Amniotic stem cell (primary cell): ENCODE measurements at regions not wholly inside any gene's neighbourhood (a gene's known extent, or its start where the extent isn't known, plus 50 kb on each side); places are given as distances from the start of the nearest gene placed in this dataset.
"Not testable (repeated sequence)": the region's sequence is repeated elsewhere in the genome, so short reads cannot be mapped to it uniquely, and the experiment has no call there.

Experiments
- DNase-seq: peaks from one replicate; lab custom pipeline; 2025; lab: John Stamatoyannopoulos, UW

GRCh38 chr18:28512357-28512756 is 335.4 kb upstream of the CDH2 start:
- no peak for DNase-seq

DNA sequence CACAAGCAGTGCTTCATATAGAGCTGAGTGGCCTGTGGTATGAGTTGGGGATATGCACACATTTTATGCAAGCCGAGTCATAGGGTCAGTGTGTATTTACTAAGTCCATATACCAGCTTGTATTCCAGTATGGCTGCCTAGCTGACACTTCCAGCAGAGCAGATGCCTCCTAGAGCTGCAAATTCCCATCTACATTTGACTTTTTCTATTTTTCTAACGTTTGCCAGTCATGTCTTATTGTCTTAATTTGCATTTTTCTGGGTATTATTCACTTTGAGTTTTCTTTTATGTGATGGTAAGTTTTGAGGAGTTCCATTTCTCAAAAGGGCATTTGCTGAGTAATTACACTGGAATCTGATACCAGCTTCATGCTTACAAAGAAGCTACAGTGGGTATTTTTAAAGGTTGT is 334.5 kb upstream of the CDH2 start:
- no peak for DNase-seq

DNA sequence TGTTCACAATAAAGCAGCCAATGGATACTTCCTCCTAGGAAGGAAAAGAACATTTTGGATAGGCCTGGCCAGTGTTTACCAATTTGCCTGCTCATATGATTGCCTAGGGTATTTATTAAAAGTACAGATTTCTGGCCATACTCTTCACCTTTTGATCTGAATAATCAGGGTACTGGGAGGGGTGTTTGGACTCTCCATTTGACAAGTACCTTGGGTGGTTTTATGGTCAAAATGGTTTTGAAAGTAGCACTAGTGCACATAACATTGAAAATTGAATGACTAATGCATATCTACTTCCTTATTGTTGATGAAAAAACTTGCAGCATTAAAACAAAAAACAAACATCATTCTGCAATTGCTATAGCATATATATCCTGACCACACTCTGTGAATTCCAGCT is 333.3 kb upstream of the CDH2 start:
- no peak for DNase-seq

- no peak for DNase-seq
These were observed 327.1 kb upstream of the CDH2 start for GRCh38 chr18:28504066-28504465.

GRCh38 chr18:28494151-28494550 is 317.2 kb upstream of the CDH2 start:
- no peak for DNase-seq

DNA sequence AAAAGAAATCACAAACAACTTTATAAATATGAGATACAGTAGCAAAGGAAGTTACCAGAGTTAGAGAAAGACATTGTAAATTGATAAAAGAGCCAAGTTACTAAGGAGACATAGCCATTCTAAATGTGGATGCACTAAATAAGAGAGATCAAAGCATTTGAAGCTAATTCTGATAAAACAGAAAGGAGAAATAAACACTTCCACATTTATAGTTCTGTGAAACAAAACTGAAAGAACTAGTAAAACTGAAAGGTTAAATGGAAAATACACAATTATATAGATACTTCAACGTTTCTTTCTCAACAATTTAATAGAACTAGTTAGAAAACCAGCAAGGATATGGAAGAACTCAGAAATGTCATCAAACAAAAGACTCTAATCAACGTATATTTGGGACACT is 309.0 kb upstream of the CDH2 start:
- no peak for DNase-seq

GRCh38 chr18:28485210-28485801 is 308.4 kb upstream of the CDH2 start:
- DNase-seq: no peak

DNA sequence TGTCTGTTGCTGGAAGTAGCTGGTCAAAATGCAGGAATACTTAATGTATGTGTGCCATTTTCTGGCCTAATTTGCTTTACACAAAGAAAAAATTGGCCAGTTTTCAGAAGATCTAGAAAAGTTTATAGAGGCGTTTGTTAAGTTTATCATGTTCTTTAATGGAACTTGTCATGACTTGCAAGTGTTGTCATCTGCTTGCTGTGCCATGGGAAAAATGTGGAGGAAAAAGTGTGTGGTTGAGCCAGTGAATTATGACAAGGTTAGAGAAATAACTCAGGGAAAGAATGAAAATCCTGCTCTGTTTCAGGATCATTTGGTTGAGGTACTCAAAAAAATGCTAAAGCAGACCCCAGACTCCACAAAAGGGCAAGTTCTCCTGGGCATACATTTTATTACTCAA is 301.6 kb upstream of the CDH2 start:
- DNase-seq: no peak

DNA sequence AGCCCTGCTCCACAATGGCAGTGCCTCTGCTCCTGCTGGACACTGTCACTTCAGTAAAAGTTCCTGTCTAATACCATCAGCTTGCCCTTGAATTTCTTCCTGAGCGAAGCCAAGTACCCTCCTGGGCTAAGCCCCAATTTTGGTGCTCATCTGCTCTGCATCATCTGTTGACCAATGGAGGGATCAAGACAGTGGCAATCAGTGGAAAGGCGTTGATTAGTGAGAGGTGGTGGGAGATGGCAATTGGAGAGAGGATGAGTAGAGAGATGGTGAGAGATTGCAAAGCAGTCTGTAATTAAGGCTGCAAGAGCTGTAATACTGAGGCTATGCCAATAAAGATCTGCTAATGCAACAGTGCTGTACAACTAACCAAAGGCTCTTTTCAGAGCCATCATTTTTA is 299.4 kb upstream of the CDH2 start:
- DNase-seq: no peak

DNA sequence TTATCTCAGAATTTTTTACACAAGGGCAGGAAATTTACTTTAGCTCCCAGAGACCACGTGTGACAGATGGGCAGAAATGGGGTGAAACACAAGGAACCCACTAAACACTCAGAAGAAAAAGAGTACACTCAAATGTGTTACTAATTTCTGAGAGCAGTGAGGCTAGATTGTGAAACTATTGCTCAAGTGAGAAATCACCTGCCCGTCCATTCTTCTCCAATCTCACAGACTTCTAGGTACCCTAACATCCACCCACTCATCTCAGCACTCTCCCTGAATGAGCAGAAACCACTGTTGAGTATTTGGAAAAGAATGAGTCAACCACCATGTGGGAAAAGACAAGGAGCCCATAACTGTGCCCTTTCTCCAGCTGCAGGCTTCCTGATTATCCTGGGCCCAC is 293.0 kb upstream of the CDH2 start:
- no peak for DNase-seq

DNA sequence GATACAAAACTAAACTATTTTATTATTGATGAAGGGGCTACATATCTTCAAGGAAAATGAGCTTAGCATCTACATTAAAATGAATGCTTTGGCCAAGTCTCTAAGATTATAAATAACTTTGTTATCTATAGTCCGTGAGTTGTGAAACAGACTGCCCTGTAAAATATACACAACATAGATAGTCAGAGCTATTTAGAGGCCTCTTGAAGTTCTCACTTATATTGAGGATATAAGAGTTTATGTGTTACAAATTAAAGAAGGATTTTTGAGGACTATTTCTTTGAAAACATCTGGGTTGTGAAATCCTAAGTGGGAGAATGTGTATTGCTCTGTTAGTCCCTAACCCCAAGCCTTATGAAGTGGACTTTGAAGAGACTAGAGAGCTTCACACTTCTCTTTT is 292.0 kb upstream of the CDH2 start:
- DNase-seq: no peak

GRCh38 chr18:28466204-28466603 is 289.3 kb upstream of the CDH2 start:
- DNase-seq: no peak

- no peak for DNase-seq
These were observed 282.7 kb upstream of the CDH2 start for GRCh38 chr18:28459587-28459986.

DNA sequence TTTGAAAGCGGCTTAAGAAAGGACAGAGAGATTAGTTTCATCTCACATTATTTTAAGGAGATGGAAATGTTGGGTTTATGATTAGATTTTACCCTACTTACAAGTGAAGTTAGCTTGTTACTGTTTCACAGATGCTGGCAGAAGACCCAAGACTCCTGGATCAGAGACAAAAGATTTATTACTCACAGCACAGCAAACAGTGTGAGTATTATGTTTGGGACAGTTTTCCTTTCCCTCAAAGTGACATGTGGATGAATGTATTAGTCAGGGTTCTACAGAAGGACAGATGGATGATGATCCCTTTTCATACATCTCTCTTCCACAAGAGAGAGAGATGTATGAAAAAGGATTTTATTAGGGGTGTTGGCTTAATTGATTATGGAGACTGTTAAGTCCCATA is 281.8 kb upstream of the CDH2 start:
- no peak for DNase-seq

DNA sequence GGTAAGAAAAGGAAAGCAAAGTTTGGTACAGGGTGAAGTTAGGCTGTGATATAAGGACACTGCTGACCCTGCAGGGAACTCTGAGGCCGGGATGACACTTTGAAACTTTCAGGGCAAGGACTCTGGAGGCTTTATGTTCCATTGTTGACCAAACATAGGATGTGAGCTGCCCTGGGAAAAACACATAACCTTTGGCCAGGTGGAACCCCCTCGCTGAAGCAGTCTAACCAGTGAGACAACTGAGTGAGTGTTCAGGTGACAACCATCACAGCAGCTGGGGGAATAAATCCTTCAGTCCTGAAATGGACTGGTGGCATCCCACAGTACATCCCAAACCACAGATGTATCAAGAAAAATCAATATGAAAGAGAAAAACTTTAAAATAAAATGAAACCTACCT is 280.9 kb upstream of the CDH2 start:
- no peak for DNase-seq

GRCh38 chr18:28455971-28456370 is 279.0 kb upstream of the CDH2 start:
- DNase-seq: no peak

DNA sequence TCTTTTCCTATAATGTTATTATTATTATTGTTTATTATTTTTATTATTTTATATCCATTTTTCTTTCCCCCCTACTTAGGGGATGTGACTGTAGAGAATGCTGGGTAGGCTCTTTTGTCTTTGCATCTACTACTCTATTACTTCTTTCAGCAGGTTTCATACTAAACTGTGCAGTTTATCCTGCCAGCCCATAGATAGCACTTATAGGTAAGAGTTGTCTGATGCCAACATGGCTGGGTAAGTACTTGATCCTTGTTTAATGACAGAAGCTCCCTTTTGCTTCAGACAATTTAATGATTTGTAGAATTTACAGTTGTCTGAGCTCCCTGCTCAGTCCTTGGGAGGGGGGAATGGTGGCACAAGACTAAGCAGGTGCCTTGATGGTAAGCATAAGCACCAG is 262.9 kb upstream of the CDH2 start:
- no peak for DNase-seq

- DNase-seq: no peak
These were observed 261.5 kb upstream of the CDH2 start for GRCh38 chr18:28438381-28438780.

GRCh38 chr18:28432339-28432738 is 255.4 kb upstream of the CDH2 start:
- no peak for DNase-seq

- DNase-seq: no peak
These were observed 249.0 kb upstream of the CDH2 start for GRCh38 chr18:28425886-28426285.

- DNase-seq: no peak
These were observed 245.6 kb upstream of the CDH2 start for GRCh38 chr18:28422577-28422976.

DNA sequence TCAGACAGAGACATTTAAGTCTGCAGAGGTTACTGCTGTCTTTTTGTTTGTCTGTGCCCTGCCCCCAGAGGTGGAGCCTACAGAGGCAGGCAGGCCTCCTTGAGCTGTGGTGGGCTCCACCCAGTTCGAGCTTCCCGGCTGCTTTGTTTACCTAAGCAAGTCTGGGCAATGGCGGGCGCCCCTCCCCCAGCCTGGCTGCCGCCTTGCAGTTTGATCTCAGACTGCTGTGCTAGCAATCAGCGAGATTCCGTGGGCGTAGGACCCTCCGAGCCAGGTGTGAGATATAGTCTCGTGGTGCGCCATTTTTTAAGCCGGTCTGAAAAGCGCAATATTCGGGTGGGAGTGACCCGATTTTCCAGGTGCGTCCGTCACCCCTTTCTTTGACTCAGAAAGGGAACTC is 245.0 kb upstream of the CDH2 start:
- not testable (repeated sequence) for DNase-seq

- no peak for DNase-seq
These were observed 235.6 kb upstream of the CDH2 start for GRCh38 chr18:28412521-28412920.

DNA sequence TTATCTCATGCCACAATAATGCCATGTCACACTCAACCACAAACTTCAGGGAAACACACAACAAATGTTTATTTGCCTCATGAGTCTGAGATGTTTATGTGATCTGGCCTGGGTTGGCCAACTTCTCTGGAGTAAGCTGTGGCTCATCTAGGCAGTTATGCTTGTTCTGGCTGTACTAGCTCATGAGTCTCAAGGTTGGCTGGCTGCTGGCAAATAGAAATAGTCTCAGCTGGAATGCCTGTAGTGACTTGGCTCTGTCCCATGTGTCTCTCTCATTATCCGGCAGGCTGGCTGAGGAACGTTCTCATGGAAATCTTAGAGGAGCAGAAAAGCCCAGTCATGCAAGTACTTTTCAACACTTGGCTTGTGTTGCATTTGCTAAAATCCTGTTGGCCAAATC is 234.9 kb upstream of the CDH2 start:
- DNase-seq: no peak

DNA sequence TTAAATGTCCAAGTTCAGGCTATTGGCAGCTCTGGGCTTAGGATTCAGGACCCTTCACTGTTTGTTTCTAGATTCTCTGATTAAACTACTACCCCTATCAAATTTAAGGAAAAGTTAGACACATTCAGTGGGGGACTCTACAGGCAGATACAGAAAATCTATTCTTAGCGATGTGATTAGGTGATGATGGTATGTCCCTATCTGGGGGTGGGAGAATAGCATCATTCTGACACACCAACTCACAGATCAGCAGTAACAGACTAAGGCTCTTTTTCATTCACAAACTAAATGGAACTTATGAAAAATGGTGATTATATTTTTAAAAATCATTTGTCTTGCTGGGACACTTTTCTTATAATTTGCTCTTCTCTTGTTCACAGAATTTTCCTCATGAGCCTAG is 232.9 kb upstream of the CDH2 start:
- no peak for DNase-seq
